ENCODE measurements at regions not wholly inside any gene's neighbourhood (a gene's known extent, or its start where the extent isn't known, plus 50 kb on each side); places are given as distances from the start of the nearest gene placed in this dataset.
A peak's percentile ranks its signal among the peaks of the same experiment; 100 is the strongest.
"Not testable (repeated sequence)": the region's sequence is repeated elsewhere in the genome, so short reads cannot be mapped to it uniquely, and the experiment has no call there.

DNA sequence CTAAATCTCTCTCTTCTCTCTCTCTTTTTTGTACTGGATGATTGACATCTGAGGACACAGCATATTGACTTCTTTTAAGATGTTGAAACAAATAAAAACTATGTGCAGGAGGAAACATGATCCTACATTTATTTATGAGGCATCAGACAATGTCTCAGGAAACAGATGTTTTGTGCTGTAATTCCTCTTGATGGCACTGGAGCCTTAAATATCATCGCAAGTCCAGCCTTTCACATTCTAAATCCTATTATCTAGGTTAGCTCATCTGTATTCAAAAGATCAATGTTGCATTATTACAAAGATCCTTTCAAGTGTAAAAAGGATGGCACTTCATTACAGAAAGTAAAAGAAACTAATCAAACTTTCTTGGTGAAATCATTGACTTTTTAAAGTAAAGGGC, 63.9 kb downstream of the MAT2B start:
- Mint-ChIP-seq H3K36me3 (no peaks in the 10 kb centered on the region), H3K27ac (no peak overlapping the region), H3K27me3 (peaks cover 58% of the 10 kb centered on the region), H3K4me1 (peaks cover 0 to 31% (median 17%) of the 10 kb centered on the region in 4 donors), H3K9me3 (peaks cover 0 to 2% (median 0%) of the 10 kb centered on the region in 7 donors), H3K4me3 (no peak overlapping the region)
- H3K4me1 ChIP-seq (ENCODE audit: control insufficient read depth, insufficient read depth, low read length, poor library complexity, severe bottlenecking) = peaks cover 15% of the 10 kb centered on the region
- no peaks in the 10 kb centered on the region for H3K36me3 ChIP-seq (ENCODE audit: control insufficient read depth, insufficient read depth, low read length)
- DNase-seq = no peak
- no peak overlapping the region for H3K4me3 ChIP-seq (ENCODE audit: low read depth, low read length)
- no peak overlapping the region for H3K27ac ChIP-seq (ENCODE audit: insufficient read depth, low read length, poor library complexity, severe bottlenecking)
- no peaks in the 10 kb centered on the region for H3K9me3 ChIP-seq (ENCODE audit: control insufficient read depth in 2 of 2, low read length in 2 of 2)
- ATAC-seq (ENCODE audit: low read depth in 2 of 2) = no peak
- peaks cover 51% of the 10 kb centered on the region for H3K27me3 ChIP-seq (ENCODE audit: control insufficient read depth, insufficient read depth, low read length)

DNA sequence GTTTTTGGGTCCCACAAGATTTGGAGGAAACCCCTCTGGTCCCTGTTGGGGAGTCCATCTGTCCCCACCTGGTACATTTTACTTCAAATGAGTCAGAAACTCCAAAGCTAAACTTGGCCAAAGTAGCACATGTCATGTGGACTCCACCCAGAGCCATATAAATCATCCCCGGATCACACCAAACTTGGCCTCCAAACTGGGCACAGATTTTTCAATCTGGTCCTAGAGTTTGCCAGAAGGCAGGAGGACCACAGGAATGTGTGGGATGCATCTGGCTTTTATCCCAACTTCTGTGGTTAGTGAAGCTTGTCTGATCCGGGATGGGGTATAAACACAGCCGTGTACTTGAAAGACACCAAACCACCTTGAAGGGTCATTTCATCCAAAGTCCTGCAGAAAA, 66.3 kb downstream of the MAT2B start:
- Histone ChIP-seq H3K4me3 (ENCODE audit: low read depth, low read length) (no peak overlapping the region), H3K27ac (ENCODE audit: insufficient read depth, low read length, poor library complexity, severe bottlenecking) (no peak overlapping the region), H3K4me1 (ENCODE audit: control insufficient read depth, insufficient read depth, low read length, poor library complexity, severe bottlenecking) (peaks cover under 1% of the 10 kb centered on the region), H3K36me3 (ENCODE audit: control insufficient read depth, insufficient read depth, low read length) (no peaks in the 10 kb centered on the region), H3K9me3 (ENCODE audit: control insufficient read depth in 2 of 2, low read length in 2 of 2) (no peaks in the 10 kb centered on the region), H3K27me3 (ENCODE audit: control insufficient read depth, insufficient read depth, low read length) (peaks cover 30% of the 10 kb centered on the region)
- peaks cover 0 to 11% (median 5%) of the 10 kb centered on the region in 4 donors for H3K4me1 Mint-ChIP-seq
- DNase-seq (no peak), ATAC-seq (ENCODE audit: low read depth in 2 of 2) (no peak)
- peaks cover 37% of the 10 kb centered on the region for H3K27me3 Mint-ChIP-seq
- no peak overlapping the region for H3K4me3 Mint-ChIP-seq
- no peaks in the 10 kb centered on the region for H3K36me3 Mint-ChIP-seq
- no peak overlapping the region for H3K27ac Mint-ChIP-seq
- H3K9me3 Mint-ChIP-seq = peaks cover 0 to 2% (median 0%) of the 10 kb centered on the region in 7 donors

GRCh38 chr5:163574472-163575440, 69.3 kb downstream of the MAT2B start:
- no peaks in the 10 kb centered on the region for H3K36me3 Mint-ChIP-seq
- no peak overlapping the region for H3K4me3 ChIP-seq (ENCODE audit: low read depth, low read length)
- ATAC-seq (ENCODE audit: low read depth in 2 of 2) (no peak), DNase-seq (no peak)
- no peaks in the 10 kb centered on the region for H3K9me3 ChIP-seq (ENCODE audit: control insufficient read depth in 2 of 2, low read length in 2 of 2)
- H3K4me1 ChIP-seq (ENCODE audit: control insufficient read depth, insufficient read depth, low read length, poor library complexity, severe bottlenecking) = no peaks in the 10 kb centered on the region
- peaks cover 8% of the 10 kb centered on the region for H3K27me3 ChIP-seq (ENCODE audit: control insufficient read depth, insufficient read depth, low read length)
- H3K9me3 Mint-ChIP-seq = peaks cover 0 to 3% (median 0%) of the 10 kb centered on the region in 7 donors
- H3K36me3 ChIP-seq (ENCODE audit: control insufficient read depth, insufficient read depth, low read length) = no peaks in the 10 kb centered on the region
- peak overlapping the region in 2 of 3 donors; percentile 8 to 75 for H3K27ac Mint-ChIP-seq
- no peak overlapping the region for H3K4me3 Mint-ChIP-seq
- no peak overlapping the region for H3K27ac ChIP-seq (ENCODE audit: insufficient read depth, low read length, poor library complexity, severe bottlenecking)
- H3K4me1 Mint-ChIP-seq = peaks cover 0 to 4% (median 0%) of the 10 kb centered on the region in 4 donors
- H3K27me3 Mint-ChIP-seq = peaks cover 22% of the 10 kb centered on the region

DNA sequence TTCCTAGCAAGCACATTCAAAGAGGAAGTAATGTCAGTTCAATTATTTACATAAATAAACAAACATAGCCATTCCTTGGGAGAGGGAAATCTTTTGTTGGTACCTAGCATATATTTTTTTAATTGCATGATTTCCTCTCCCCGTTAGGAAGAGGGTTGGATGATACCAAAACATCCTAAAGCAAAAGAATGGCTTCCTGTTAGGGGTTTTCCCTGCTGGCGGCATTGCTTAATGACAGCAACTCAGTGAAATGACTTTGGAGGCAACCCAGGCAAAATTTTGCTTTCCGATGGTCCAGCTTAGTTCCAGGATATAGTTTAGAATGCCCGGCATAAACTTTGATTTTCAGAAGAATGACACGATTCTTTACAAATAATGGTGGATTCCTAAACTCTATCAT, 73.2 kb downstream of the MAT2B start:
- Histone ChIP-seq H3K36me3 (ENCODE audit: control insufficient read depth, insufficient read depth, low read length) (no peaks in the 10 kb centered on the region), H3K27ac (ENCODE audit: insufficient read depth, low read length, poor library complexity, severe bottlenecking) (no peak overlapping the region), H3K4me3 (ENCODE audit: low read depth, low read length) (no peak overlapping the region), H3K4me1 (ENCODE audit: control insufficient read depth, insufficient read depth, low read length, poor library complexity, severe bottlenecking) (no peaks in the 10 kb centered on the region), H3K9me3 (ENCODE audit: control insufficient read depth in 2 of 2, low read length in 2 of 2) (no peaks in the 10 kb centered on the region), H3K27me3 (ENCODE audit: control insufficient read depth, insufficient read depth, low read length) (no peaks in the 10 kb centered on the region)
- no peaks in the 10 kb centered on the region for H3K36me3 Mint-ChIP-seq
- ATAC-seq (ENCODE audit: low read depth in 2 of 2) (no peak), DNase-seq (no peak)
- peaks cover 0 to 4% (median 0%) of the 10 kb centered on the region in 7 donors for H3K9me3 Mint-ChIP-seq
- no peak overlapping the region for H3K27ac Mint-ChIP-seq
- peaks cover 0 to 4% (median 0%) of the 10 kb centered on the region in 4 donors for H3K4me1 Mint-ChIP-seq
- H3K27me3 Mint-ChIP-seq = peaks cover 22% of the 10 kb centered on the region
- H3K4me3 Mint-ChIP-seq = no peak overlapping the region

DNA sequence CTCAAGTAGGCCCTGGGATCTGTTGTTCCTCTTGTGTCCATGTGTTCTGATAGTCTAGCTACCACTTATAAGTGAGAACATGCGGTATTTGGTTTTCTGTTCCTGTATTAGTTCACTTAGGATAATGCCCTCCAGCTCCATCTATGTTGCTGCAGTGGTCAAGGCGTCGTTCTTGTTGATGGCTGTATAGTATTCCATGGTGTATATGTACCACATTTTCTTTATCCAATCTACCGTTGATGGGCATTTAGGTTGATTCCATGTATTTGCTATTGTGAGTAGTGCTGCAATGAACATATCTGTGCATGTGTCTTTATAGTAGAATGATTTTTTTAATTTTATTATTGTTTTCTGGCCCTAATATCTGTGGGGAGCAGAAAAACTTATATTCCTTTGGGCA, 74.3 kb downstream of the MAT2B start:
- Mint-ChIP-seq H3K4me3 (no peak overlapping the region), H3K4me1 (no peaks in the 10 kb centered on the region), H3K27ac (no peak overlapping the region), H3K27me3 (peaks cover 15% of the 10 kb centered on the region), H3K9me3 (peaks cover 0 to 4% (median 0%) of the 10 kb centered on the region in 7 donors), H3K36me3 (no peaks in the 10 kb centered on the region)
- H3K36me3 ChIP-seq (ENCODE audit: control insufficient read depth, insufficient read depth, low read length) = no peaks in the 10 kb centered on the region
- no peaks in the 10 kb centered on the region for H3K9me3 ChIP-seq (ENCODE audit: control insufficient read depth in 2 of 2, low read length in 2 of 2)
- no peaks in the 10 kb centered on the region for H3K4me1 ChIP-seq (ENCODE audit: control insufficient read depth, insufficient read depth, low read length, poor library complexity, severe bottlenecking)
- ATAC-seq (ENCODE audit: low read depth in 2 of 2) (no peak), DNase-seq (no peak)
- no peaks in the 10 kb centered on the region for H3K27me3 ChIP-seq (ENCODE audit: control insufficient read depth, insufficient read depth, low read length)
- no peak overlapping the region for H3K4me3 ChIP-seq (ENCODE audit: low read depth, low read length)
- H3K27ac ChIP-seq (ENCODE audit: insufficient read depth, low read length, poor library complexity, severe bottlenecking) = no peak overlapping the region

- no peak overlapping the region for H3K4me3 Mint-ChIP-seq
- H3K27me3 Mint-ChIP-seq = peaks cover 15% of the 10 kb centered on the region
- DNase-seq = no peak
- H3K9me3 Mint-ChIP-seq = peaks cover 0 to 4% (median 0%) of the 10 kb centered on the region in 7 donors
- Histone ChIP-seq H3K4me1 (ENCODE audit: control insufficient read depth, insufficient read depth, low read length, poor library complexity, severe bottlenecking) (no peaks in the 10 kb centered on the region), H3K9me3 (ENCODE audit: control insufficient read depth in 2 of 2, low read length in 2 of 2) (no peaks in the 10 kb centered on the region), H3K27ac (ENCODE audit: insufficient read depth, low read length, poor library complexity, severe bottlenecking) (no peak overlapping the region), H3K4me3 (ENCODE audit: low read depth, low read length) (no peak overlapping the region), H3K36me3 (ENCODE audit: control insufficient read depth, insufficient read depth, low read length) (no peaks in the 10 kb centered on the region), H3K27me3 (ENCODE audit: control insufficient read depth, insufficient read depth, low read length) (no peaks in the 10 kb centered on the region)
- no peaks in the 10 kb centered on the region for H3K36me3 Mint-ChIP-seq
- no peak overlapping the region for H3K27ac Mint-ChIP-seq
- no peaks in the 10 kb centered on the region for H3K4me1 Mint-ChIP-seq
- no peak for ATAC-seq (ENCODE audit: low read depth in 2 of 2)
Measured at GRCh38 chr5:163580516-163580915, 75.1 kb downstream of the MAT2B start.

- H3K36me3 Mint-ChIP-seq; H3K36me3 ChIP-seq (ENCODE audit: control insufficient read depth, insufficient read depth, low read length); ATAC-seq (ENCODE audit: low read depth in 2 of 2); DNase-seq; H3K9me3 Mint-ChIP-seq; H3K4me1 ChIP-seq (ENCODE audit: control insufficient read depth, insufficient read depth, low read length, poor library complexity, severe bottlenecking); H3K9me3 ChIP-seq (ENCODE audit: control insufficient read depth in 2 of 2, low read length in 2 of 2); H3K4me1 Mint-ChIP-seq; H3K27ac Mint-ChIP-seq; H3K27ac ChIP-seq (ENCODE audit: insufficient read depth, low read length, poor library complexity, severe bottlenecking); H3K4me3 ChIP-seq (ENCODE audit: low read depth, low read length); H3K4me3 Mint-ChIP-seq; H3K27me3 ChIP-seq (ENCODE audit: control insufficient read depth, insufficient read depth, low read length): not testable (repeated sequence)
- peaks cover 12% of the 10 kb centered on the region for H3K27me3 Mint-ChIP-seq
Measured at GRCh38 chr5:163583491-163584153, 78.2 kb downstream of the MAT2B start.
